K562 (cell line): ENCODE measurements at regions not wholly inside any gene's neighbourhood (a gene's known extent, or its start where the extent isn't known, plus 50 kb on each side); places are given as distances from the start of the nearest gene placed in this dataset.

Source experiments
- CHAMP1 ChIP-seq: fragments of 450-650 bp; IDR thresholded peaks from 2 replicates; pipeline ENCODE4 v1.6.1; 2016; ENCODE audit warnings: mild to moderate bottlenecking
- E2F3 ChIP-seq: fragments of 250-450 bp; sonication (Bioruptor Pico); IDR thresholded peaks from 2 replicates; pipeline ENCODE4 v1.4.0; 2020; ENCODE audit warnings: mild to moderate bottlenecking
- FOXK2 ChIP-seq, 2 experiments: fragments of 450-650 bp; IDR thresholded peaks in 1 of 2; conservative IDR thresholded peaks in 1 of 2; 2 replicates each; pipeline ENCODE4 v1.6.1; 2016; ENCODE audit warnings: low read depth in 2 of 2, mild to moderate bottlenecking in 1 of 2
- HDAC1 ChIP-seq, 2 experiments: fragments of 450-650 bp; IDR thresholded peaks; 2 replicates each; pipeline ENCODE4 v1.6.1; 2016 to 2017; ENCODE audit warnings: inconsistent platforms in 1 of 2, mild to moderate bottlenecking in 1 of 2, moderate library complexity in 1 of 2
- LCOR ChIP-seq: sonication (generic); formaldehyde crosslinking; IDR thresholded peaks from 2 replicates; pipeline ENCODE4 v1.8.0; 2022; ENCODE audit warnings: mild to moderate bottlenecking, missing genetic modification reagents
- MCM2 ChIP-seq: fragments of 450-650 bp; IDR thresholded peaks from 2 replicates; pipeline ENCODE4 v1.6.1; 2017; ENCODE audit warnings: low read depth, mild to moderate bottlenecking
- MCM5 ChIP-seq: fragments of 450-650 bp; IDR thresholded peaks from 2 replicates; pipeline ENCODE4 v1.6.1; 2016; ENCODE audit warnings: low read depth
- MTF1 ChIP-seq: fragments of 250-450 bp; sonication (Bioruptor Pico); IDR thresholded peaks from 2 replicates; pipeline ENCODE4 v1.9.0; 2021; ENCODE audit warnings: moderate library complexity, mild to moderate bottlenecking, inconsistent platforms, borderline replicate concordance
- NR4A1 ChIP-seq, 2 experiments: fragments of 250-450 bp in 1 of 2; fragments of 450-650 bp in 1 of 2; sonication (Bioruptor Pico) in 1 of 2; IDR thresholded peaks; 2 replicates each; pipeline versions ENCODE4 v1.4.0 to v1.6.1; 2016 to 2020; ENCODE audit warnings: mild to moderate bottlenecking in 2 of 2, missing compliant biosample characterization in 1 of 2, missing genetic modification characterization in 1 of 2, moderate library complexity in 1 of 2
- POLR3G ChIP-seq: IDR thresholded peaks from 2 replicates; pipeline ENCODE4 v1.6.1; 2011; ENCODE audit not compliant: insufficient read length, insufficient replicate concordance; ENCODE audit errors: extremely low read depth
- PTRF ChIP-seq: fragments of 450-650 bp; IDR thresholded peaks from 2 replicates; pipeline ENCODE4 v1.6.1; 2016; ENCODE audit warnings: mild to moderate bottlenecking, missing genetic modification characterization, missing compliant biosample characterization
- RFX7 ChIP-seq: fragments of 250-450 bp; sonication (Bioruptor Pico); IDR thresholded peaks from 2 replicates; pipeline ENCODE4 v1.5.1; 2021; ENCODE audit warnings: mild to moderate bottlenecking
- RNF2 ChIP-seq: sonication (generic); IDR thresholded peaks from 2 replicates; pipeline ENCODE4 v1.6.1; 2016
- YBX1 ChIP-seq: fragments of 450-650 bp; IDR thresholded peaks from 2 replicates; pipeline ENCODE4 v1.7.1; 2016; ENCODE audit warnings: mild to moderate bottlenecking
- ZBTB40 ChIP-seq, 2 experiments: fragments of 450-650 bp in 1 of 2; sonication (generic) in 1 of 2; formaldehyde crosslinking in 1 of 2; IDR thresholded peaks; 2 replicates each; pipeline versions ENCODE4 v1.7.1 to v1.9.0; 2016 to 2022; ENCODE audit warnings: inconsistent platforms in 1 of 2, mild to moderate bottlenecking in 1 of 2, missing genetic modification reagents in 1 of 2
- ZFPM2 ChIP-seq: fragments of 250-450 bp; sonication (Bioruptor Pico); IDR thresholded peaks from 2 replicates; pipeline ENCODE4 v1.5.1; 2022; ENCODE audit warnings: mild to moderate bottlenecking
- ZKSCAN1 ChIP-seq: fragments of 150-350 bp; IDR thresholded peaks from 2 replicates; pipeline ENCODE4 v1.6.1; 2016; ENCODE audit warnings: low read depth, low read length
- ZNF354B ChIP-seq: fragments of 250-450 bp; sonication (Bioruptor Pico); IDR thresholded peaks from 2 replicates; pipeline ENCODE4 v1.4.0; 2020
- ZNF41 ChIP-seq: fragments of 250-450 bp; sonication (Bioruptor Pico); conservative IDR thresholded peaks from 2 replicates; pipeline ENCODE4 v1.4.0; 2020; ENCODE audit warnings: mild to moderate bottlenecking

- peak; percentile 52; the same call in 1 of the 2 replicates for TF ChIP-seq CHAMP1
- no peak for TF ChIP-seq LCOR (CRISPR knock-in tag)
- TF ChIP-seq ZKSCAN1: no peak
- TF ChIP-seq ZNF41 (CRISPR knock-in tag): no peak
- TF ChIP-seq MCM2: no peak
- TF ChIP-seq YBX1: no peak
- no peak for TF ChIP-seq MCM5
- no peak for TF ChIP-seq ZFPM2 (CRISPR knock-in tag)
- no peak for TF ChIP-seq NR4A1 (CRISPR knock-in tag; IDR thresholded peaks at IDR 0.05)
- no peak for TF ChIP-seq NR4A1 (tag; IDR thresholded peaks at IDR 0.05)
- TF ChIP-seq MTF1 (CRISPR knock-in tag): no peak
- TF ChIP-seq E2F3: no peak
- peak; percentile 17; the same call in 1 of the 2 replicates for TF ChIP-seq RNF2
- no peak for TF ChIP-seq ZNF354B (CRISPR knock-in tag)
- TF ChIP-seq RFX7 (CRISPR knock-in tag): no peak
- peak; percentile 76 for TF ChIP-seq ZBTB40 (IDR thresholded peaks at IDR 0.05)
- TF ChIP-seq ZBTB40 (CRISPR knock-in tag; IDR thresholded peaks at IDR 0.05): no peak
- no peak for TF ChIP-seq PTRF (tag)
- TF ChIP-seq POLR3G: no peak
- TF ChIP-seq HDAC1 (IDR thresholded peaks at IDR 0.05): no peak
- peak in 1 of 2 experiments; percentile 39; a peak in 1 of 4 replicates for TF ChIP-seq FOXK2 (conservative IDR thresholded peaks at IDR 0.05 in 1 of 2, IDR thresholded peaks at IDR 0.05 in 1 of 2; ENCODE audit: low read depth in 2 of 2)
Observed at GRCh38 chr14:65243766-65244442, 141.6 kb upstream of the MAX start (continued).
